SK-N-SH (cell line): ENCODE measurements at regions not wholly inside any gene's neighbourhood (a gene's known extent, or its start where the extent isn't known, plus 50 kb on each side); places are given as distances from the start of the nearest gene placed in this dataset.

Experiments used
- EP300 ChIP-seq, 2 experiments: IDR thresholded peaks; 2 replicates each; pipeline versions ENCODE4 v1.4.0 to v1.6.1; 2012; ENCODE audit warnings: borderline replicate concordance in 1 of 2, low read depth in 1 of 2, low read length in 1 of 2
- FOSL2 ChIP-seq: IDR thresholded peaks from 2 replicates; pipeline ENCODE4 v1.4.0; 2012; ENCODE audit warnings: low read depth, mild to moderate bottlenecking, moderate library complexity, borderline replicate concordance
- MXI1 ChIP-seq: IDR thresholded peaks from 2 replicates; pipeline ENCODE4 v1.6.1; 2012; ENCODE audit warnings: mild to moderate bottlenecking, low read depth, low read length, improper control_type of control experiment
- POLR2AphosphoS5 ChIP-seq: IDR thresholded peaks from 2 replicates; pipeline ENCODE4 v1.6.1; 2012; ENCODE audit warnings: low read depth, low read length
- SMC3 ChIP-seq: IDR thresholded peaks from 2 replicates; pipeline ENCODE4 v1.6.1; 2012; ENCODE audit warnings: low read depth, low read length, improper control_type of control experiment
- TF ChIP-seq, protein P1 (sequence below): fragments of 200-600 bp; sonication (generic); IDR thresholded peaks from 2 replicates; pipeline ENCODE4 v1.6.1; 2017; ENCODE audit warnings: antibody characterized with exemption, mild to moderate bottlenecking, moderate library complexity

DNA sequence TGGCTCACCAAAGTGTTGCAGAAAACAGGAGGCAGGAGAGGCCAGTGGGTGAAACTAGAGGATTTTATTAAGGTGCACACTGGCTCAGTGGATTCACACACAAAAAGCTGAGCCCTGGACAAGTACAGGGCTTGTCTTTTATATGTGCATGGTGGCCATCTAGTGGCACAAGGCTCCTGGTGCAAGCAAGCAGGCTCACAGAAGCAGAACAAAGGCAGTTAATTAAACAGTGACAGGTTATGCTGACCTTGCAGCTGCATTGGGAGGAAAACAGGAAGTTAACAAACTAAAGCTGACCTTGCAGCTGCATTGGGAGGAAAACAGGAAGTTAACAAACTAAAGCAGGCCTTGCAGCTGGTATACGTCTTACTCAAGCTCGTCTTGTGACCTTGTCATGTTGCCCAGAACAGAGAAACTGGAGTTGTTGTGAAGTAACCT, 65.3 kb upstream of the ZNF681 start:
- no peak for TF ChIP-seq FOSL2
- TF ChIP-seq, protein P1, sequence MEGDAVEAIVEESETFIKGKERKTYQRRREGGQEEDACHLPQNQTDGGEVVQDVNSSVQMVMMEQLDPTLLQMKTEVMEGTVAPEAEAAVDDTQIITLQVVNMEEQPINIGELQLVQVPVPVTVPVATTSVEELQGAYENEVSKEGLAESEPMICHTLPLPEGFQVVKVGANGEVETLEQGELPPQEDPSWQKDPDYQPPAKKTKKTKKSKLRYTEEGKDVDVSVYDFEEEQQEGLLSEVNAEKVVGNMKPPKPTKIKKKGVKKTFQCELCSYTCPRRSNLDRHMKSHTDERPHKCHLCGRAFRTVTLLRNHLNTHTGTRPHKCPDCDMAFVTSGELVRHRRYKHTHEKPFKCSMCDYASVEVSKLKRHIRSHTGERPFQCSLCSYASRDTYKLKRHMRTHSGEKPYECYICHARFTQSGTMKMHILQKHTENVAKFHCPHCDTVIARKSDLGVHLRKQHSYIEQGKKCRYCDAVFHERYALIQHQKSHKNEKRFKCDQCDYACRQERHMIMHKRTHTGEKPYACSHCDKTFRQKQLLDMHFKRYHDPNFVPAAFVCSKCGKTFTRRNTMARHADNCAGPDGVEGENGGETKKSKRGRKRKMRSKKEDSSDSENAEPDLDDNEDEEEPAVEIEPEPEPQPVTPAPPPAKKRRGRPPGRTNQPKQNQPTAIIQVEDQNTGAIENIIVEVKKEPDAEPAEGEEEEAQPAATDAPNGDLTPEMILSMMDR: peak; percentile 22; the same call in 1 of the 2 replicates
- TF ChIP-seq EP300 (IDR thresholded peaks at IDR 0.05; ENCODE audit: borderline replicate concordance in 1 of 2, low read depth in 1 of 2, low read length in 1 of 2): no peak
- no peak for TF ChIP-seq MXI1
- no peak for TF ChIP-seq POLR2AphosphoS5
- TF ChIP-seq SMC3: no peak
